ENCODE measurements at regions not wholly inside any gene's neighbourhood (a gene's known extent, or its start where the extent isn't known, plus 50 kb on each side); places are given as distances from the start of the nearest gene placed in this dataset.

DNA sequence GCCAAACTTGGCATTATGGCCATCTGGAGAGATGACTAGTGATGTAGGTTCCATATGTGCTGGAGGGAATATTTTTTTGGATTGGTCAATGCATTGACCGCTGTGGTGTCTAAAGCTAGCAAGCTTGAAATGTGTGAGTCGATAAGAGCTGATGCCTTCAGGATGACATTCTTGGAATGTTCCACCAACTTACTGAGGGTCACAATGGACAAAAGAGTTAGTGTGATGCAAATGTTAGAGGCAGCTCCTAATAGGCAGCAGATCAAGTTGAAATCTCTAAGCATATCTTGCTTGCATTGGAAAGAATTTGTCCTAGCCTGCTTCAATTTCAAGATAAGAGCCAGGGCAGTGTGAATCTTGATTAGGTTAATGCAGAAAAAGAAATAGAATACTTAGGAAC lies 210.4 kb upstream of the AFF2 start:
- TF ChIP-seq, protein P1, sequence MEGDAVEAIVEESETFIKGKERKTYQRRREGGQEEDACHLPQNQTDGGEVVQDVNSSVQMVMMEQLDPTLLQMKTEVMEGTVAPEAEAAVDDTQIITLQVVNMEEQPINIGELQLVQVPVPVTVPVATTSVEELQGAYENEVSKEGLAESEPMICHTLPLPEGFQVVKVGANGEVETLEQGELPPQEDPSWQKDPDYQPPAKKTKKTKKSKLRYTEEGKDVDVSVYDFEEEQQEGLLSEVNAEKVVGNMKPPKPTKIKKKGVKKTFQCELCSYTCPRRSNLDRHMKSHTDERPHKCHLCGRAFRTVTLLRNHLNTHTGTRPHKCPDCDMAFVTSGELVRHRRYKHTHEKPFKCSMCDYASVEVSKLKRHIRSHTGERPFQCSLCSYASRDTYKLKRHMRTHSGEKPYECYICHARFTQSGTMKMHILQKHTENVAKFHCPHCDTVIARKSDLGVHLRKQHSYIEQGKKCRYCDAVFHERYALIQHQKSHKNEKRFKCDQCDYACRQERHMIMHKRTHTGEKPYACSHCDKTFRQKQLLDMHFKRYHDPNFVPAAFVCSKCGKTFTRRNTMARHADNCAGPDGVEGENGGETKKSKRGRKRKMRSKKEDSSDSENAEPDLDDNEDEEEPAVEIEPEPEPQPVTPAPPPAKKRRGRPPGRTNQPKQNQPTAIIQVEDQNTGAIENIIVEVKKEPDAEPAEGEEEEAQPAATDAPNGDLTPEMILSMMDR (IDR thresholded peaks at IDR 0.05), result no peak
- no peak for TF ChIP-seq POLR2A (IDR thresholded peaks at IDR 0.05)
